ENCODE measurements at regions not wholly inside any gene's neighbourhood (a gene's known extent, or its start where the extent isn't known, plus 50 kb on each side); places are given as distances from the start of the nearest gene placed in this dataset.

DNA sequence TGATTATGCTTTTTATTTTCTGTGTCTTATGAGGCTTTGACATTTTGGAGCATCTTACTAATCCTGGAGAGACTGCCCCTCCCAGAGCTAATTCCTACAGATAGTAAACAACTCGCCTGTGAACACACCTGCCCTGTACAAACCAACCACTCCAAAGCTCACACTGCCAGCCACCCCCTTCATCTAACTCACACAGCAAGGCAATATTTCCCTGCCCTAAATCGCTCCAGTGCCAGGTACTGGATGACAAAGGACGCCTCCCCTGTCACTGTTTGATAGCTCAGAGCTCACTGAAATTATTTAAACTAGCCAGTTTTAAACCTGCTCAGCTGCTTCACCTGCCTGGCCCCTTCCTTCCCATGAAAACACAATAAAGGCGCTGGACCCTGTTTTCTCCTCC lies 535.1 kb upstream of the CELF2 start:
- TF ChIP-seq, protein P1, sequence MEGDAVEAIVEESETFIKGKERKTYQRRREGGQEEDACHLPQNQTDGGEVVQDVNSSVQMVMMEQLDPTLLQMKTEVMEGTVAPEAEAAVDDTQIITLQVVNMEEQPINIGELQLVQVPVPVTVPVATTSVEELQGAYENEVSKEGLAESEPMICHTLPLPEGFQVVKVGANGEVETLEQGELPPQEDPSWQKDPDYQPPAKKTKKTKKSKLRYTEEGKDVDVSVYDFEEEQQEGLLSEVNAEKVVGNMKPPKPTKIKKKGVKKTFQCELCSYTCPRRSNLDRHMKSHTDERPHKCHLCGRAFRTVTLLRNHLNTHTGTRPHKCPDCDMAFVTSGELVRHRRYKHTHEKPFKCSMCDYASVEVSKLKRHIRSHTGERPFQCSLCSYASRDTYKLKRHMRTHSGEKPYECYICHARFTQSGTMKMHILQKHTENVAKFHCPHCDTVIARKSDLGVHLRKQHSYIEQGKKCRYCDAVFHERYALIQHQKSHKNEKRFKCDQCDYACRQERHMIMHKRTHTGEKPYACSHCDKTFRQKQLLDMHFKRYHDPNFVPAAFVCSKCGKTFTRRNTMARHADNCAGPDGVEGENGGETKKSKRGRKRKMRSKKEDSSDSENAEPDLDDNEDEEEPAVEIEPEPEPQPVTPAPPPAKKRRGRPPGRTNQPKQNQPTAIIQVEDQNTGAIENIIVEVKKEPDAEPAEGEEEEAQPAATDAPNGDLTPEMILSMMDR (IDR thresholded peaks at IDR 0.05; ENCODE audit: low read depth, low read length, poor library complexity, severe bottlenecking): no peak
- no peak for TF ChIP-seq EZH2phosphoT487 (IDR thresholded peaks at IDR 0.05; ENCODE audit: borderline replicate concordance, low read length)

Measured in DOHH2 (cell line).